Endodermal cell (in vitro differentiated cells): ENCODE measurements at regions not wholly inside any gene's neighbourhood (a gene's known extent, or its start where the extent isn't known, plus 50 kb on each side); places are given as distances from the start of the nearest gene placed in this dataset.

ENCODE experiments used
- DNase-seq: peaks from one replicate; pipeline ENCODE4 v3.0.0-alpha.2; 2017
- H3K27ac ChIP-seq: 2 replicates; pipeline ENCODE4 v1.5.1; 2013; ENCODE audit warnings: mild to moderate bottlenecking, low read depth, low read length, moderate library complexity
- H3K27me3 ChIP-seq: 2 replicates; pipeline ENCODE4 v1.6.1; 2013; ENCODE audit warnings: mild to moderate bottlenecking, low read length, moderate library complexity; ENCODE audit not compliant: insufficient read depth, control insufficient read depth, poor library complexity, severe bottlenecking
- H3K36me3 ChIP-seq: 2 replicates; pipeline ENCODE4 v1.7.0; 2013; ENCODE audit warnings: mild to moderate bottlenecking, low read length, moderate library complexity; ENCODE audit not compliant: control insufficient read depth, insufficient read depth
- H3K4me1 ChIP-seq: one replicate; pipeline ENCODE4 v1.7.0; 2013; ENCODE audit warnings: low read length; ENCODE audit not compliant: control insufficient read depth, insufficient read depth
- H3K4me3 ChIP-seq: 2 replicates; pipeline ENCODE4 v1.5.1; 2013; ENCODE audit warnings: mild to moderate bottlenecking, low read length, moderate library complexity
- H3K9ac ChIP-seq: 2 replicates; pipeline ENCODE4 v1.6.1; 2013; ENCODE audit warnings: mild to moderate bottlenecking, low read length, moderate library complexity; ENCODE audit not compliant: poor library complexity, severe bottlenecking; ENCODE audit errors: extremely low read depth
- H3K9me3 ChIP-seq: 2 replicates; pipeline ENCODE4 v1.6.1; 2013; ENCODE audit warnings: mild to moderate bottlenecking, low read length, moderate library complexity; ENCODE audit not compliant: control insufficient read depth
- H3K27ac Mint-ChIP-seq: 2 replicates; pipeline ENCODE4 v1.8.0; 2020; ENCODE audit warnings: mixed read lengths
- H3K27me3 Mint-ChIP-seq: 2 replicates; pipeline ENCODE4 v1.8.0; 2021; ENCODE audit warnings: mild to moderate bottlenecking, mixed read lengths; ENCODE audit not compliant: insufficient read depth
- H3K36me3 Mint-ChIP-seq: 2 replicates; pipeline ENCODE4 v1.8.0; 2020; ENCODE audit warnings: low read depth, mixed read lengths
- H3K4me1 Mint-ChIP-seq: 2 replicates; pipeline ENCODE4 v1.8.0; 2020; ENCODE audit warnings: mixed read lengths
- H3K4me3 Mint-ChIP-seq: 2 replicates; pipeline ENCODE4 v1.8.0; 2020; ENCODE audit warnings: mild to moderate bottlenecking, moderate library complexity, mixed read lengths
- H3K9me3 Mint-ChIP-seq: 2 replicates; pipeline ENCODE4 v1.8.0; 2020; ENCODE audit warnings: mild to moderate bottlenecking, mixed read lengths
- CTCF ChIP-seq: fragments of 200-600 bp; sonication (generic); conservative IDR thresholded peaks from 2 replicates; pipeline ENCODE4 v1.5.0; 2021; ENCODE audit warnings: antibody characterized with exemption, mild to moderate bottlenecking
- WGBS, 2 experiments: methylation state at CpG; one replicate each; pipeline versions ENCODE4 v1.1.5 to v1.1.7; 2013; ENCODE audit warnings: missing lambda C conversion rate in 2 of 2, mixed read lengths in 1 of 2; ENCODE audit not compliant: insufficient coverage in 1 of 2, insufficient read length in 1 of 2; 5-methylcytosine and 5-hydroxymethylcytosine counted together

DNA sequence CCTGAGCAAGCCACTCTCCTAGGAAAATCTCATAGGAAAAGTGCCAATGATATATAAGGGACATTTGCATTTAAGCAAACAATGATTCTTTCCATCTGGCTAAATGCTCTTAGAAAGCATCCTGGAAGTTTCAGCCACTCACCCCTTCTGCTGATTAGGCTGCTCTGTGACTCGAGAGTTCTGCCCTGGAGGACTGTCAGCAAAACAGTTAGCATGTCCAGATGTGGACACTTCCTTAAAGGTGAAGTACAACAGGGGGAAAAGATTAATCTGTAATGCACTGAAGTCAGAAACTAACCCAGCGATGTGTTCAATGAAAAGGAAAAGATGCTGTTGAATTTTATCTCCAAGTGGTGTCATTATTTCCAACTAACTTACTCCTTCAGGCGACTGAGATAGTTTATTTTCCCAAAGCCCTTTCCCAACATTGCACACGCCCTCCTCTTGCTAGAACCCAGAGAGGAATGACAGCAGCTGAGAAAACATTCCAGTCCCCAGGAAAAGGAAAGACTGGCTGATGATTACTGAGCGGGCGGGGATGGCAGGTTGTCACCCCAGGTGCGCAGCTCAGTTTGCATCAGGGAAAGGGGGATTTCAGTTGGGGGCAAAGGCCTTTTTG, 214.0 kb downstream of the SS18 start:
- no peaks in the 10 kb centered on the region for H3K27me3 Mint-ChIP-seq
- Histone ChIP-seq H3K27ac (no peak overlapping the region), H3K36me3 (no peaks in the 10 kb centered on the region), H3K4me3 (no peak overlapping the region), H3K9me3 (peaks cover 5% of the 10 kb centered on the region), H3K9ac (no peak overlapping the region), H3K4me1 (no peaks in the 10 kb centered on the region), H3K27me3 (no peaks in the 10 kb centered on the region)
- H3K4me1 Mint-ChIP-seq = peaks cover 3% of the 10 kb centered on the region
- no peaks in the 10 kb centered on the region for H3K36me3 Mint-ChIP-seq
- DNase-seq = no peak
- no peaks in the 10 kb centered on the region for H3K9me3 Mint-ChIP-seq
- 86 to 95% methylated on average over 6 to 7 of the region's 7 CpGs for WGBS, 2 experiments
- no peak overlapping the region for H3K4me3 Mint-ChIP-seq
- TF ChIP-seq CTCF = no peak
- H3K27ac Mint-ChIP-seq = no peak overlapping the region

- Mint-ChIP-seq H3K27me3 (no peaks in the 10 kb centered on the region), H3K9me3 (no peaks in the 10 kb centered on the region), H3K36me3 (no peaks in the 10 kb centered on the region), H3K27ac (no peak overlapping the region), H3K4me1 (peaks cover 3% of the 10 kb centered on the region), H3K4me3 (no peak overlapping the region)
- no peak overlapping the region for H3K27ac ChIP-seq
- H3K4me1 ChIP-seq = no peaks in the 10 kb centered on the region
- H3K4me3 ChIP-seq = no peak overlapping the region
- peaks cover 5% of the 10 kb centered on the region for H3K9me3 ChIP-seq
- DNase-seq = no peak
- H3K36me3 ChIP-seq = no peaks in the 10 kb centered on the region
- no peak for TF ChIP-seq CTCF
- H3K27me3 ChIP-seq = no peaks in the 10 kb centered on the region
- no peak overlapping the region for H3K9ac ChIP-seq
- 92% methylated on average over 7 of the region's 7 CpGs for WGBS, 2 experiments
These were observed 214.7 kb downstream of the SS18 start for GRCh38 chr18:25875551-25876240.

DNA sequence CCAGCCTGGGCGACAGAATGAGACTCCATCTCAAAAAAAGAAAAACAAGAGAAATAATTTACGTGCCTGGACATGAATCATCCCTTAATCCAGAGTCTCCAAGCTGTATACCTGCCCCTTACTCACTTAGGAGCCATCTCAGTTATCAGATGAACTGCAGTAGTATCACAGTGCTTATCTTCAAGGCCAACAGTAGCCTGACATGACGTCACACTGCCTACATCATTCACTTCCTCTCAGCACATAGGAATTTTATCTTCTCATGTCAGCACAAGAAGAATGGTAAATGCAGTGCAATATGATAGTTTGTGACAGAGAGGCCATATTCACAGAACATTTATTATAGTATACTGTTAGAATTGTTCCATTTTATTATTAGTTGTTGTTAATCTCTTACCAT, 216.6 kb downstream of the SS18 start:
- H3K36me3 ChIP-seq = no peaks in the 10 kb centered on the region
- no peak for TF ChIP-seq CTCF
- peaks cover 5% of the 10 kb centered on the region for H3K9me3 ChIP-seq
- WGBS, 2 experiments = 80 to 89% methylated on average over 2 of the region's 3 CpGs
- peaks cover 2% of the 10 kb centered on the region for H3K9me3 Mint-ChIP-seq
- DNase-seq = no peak
- no peaks in the 10 kb centered on the region for H3K4me1 ChIP-seq
- no peak overlapping the region for H3K27ac ChIP-seq
- H3K4me1 Mint-ChIP-seq = peaks cover 3% of the 10 kb centered on the region
- H3K27ac Mint-ChIP-seq = no peak overlapping the region
- no peaks in the 10 kb centered on the region for H3K36me3 Mint-ChIP-seq
- H3K4me3 Mint-ChIP-seq = no peak overlapping the region
- no peak overlapping the region for H3K9ac ChIP-seq
- no peak overlapping the region for H3K4me3 ChIP-seq
- H3K27me3 ChIP-seq = no peaks in the 10 kb centered on the region
- H3K27me3 Mint-ChIP-seq = no peaks in the 10 kb centered on the region
